Heart left ventricle (tissue), 16 donors: ENCODE measurements at regions not wholly inside any gene's neighbourhood (a gene's known extent, or its start where the extent isn't known, plus 50 kb on each side); places are given as distances from the start of the nearest gene placed in this dataset.

Source experiments
- ATAC-seq, 4 donors: fragments of 200-7000 bp; cut with Tn5 transposase; one replicate each; pipeline ENCODE4 v1.9.1; 2020 to 2022; ENCODE audit warnings: moderate library complexity in 4 of 4, mild to moderate bottlenecking in 3 of 4, moderate number of reproducible peaks in 1 of 4
- DNase-seq, 5 donors: peaks; one replicate each; pipeline ENCODE4 v3.0.0-alpha.2; 2020
- H3K27ac ChIP-seq, 12 donors: fragments of 200-600 bp; sonication (generic) in 4 of 12; one replicate each; pipeline versions ENCODE4 v1.5.0 to v1.8.0; 2016 to 2022; ENCODE audit warnings: mild to moderate bottlenecking in 2 of 12
- H3K27me3 ChIP-seq, 9 donors: fragments of 200-600 bp; sonication (generic) in 2 of 9; one replicate each; pipeline versions ENCODE4 v1.5.1 to v1.8.0; 2016 to 2022; ENCODE audit warnings: mild to moderate bottlenecking in 3 of 9
- H3K36me3 ChIP-seq, 9 donors: fragments of 200-600 bp; sonication (generic) in 2 of 9; one replicate each; pipeline versions ENCODE4 v1.5.0 to v1.8.0; 2018 to 2022; ENCODE audit warnings: mild to moderate bottlenecking in 2 of 9
- H3K4me1 ChIP-seq, 12 donors: fragments of 200-600 bp; sonication (generic) in 4 of 12; one replicate each; pipeline versions ENCODE4 v1.5.0 to v1.8.0; 2016 to 2022; ENCODE audit warnings: mild to moderate bottlenecking in 3 of 12
- H3K4me3 ChIP-seq, 12 donors: fragments of 200-600 bp; sonication (generic) in 4 of 12; one replicate each; pipeline versions ENCODE4 v1.5.0 to v1.8.0; 2017 to 2022; ENCODE audit warnings: mild to moderate bottlenecking in 9 of 12, moderate library complexity in 4 of 12
- H3K9me3 ChIP-seq, 12 donors: fragments of 200-600 bp; sonication (generic) in 4 of 12; one replicate each; pipeline versions ENCODE4 v1.5.0 to v1.8.0; 2016 to 2022; ENCODE audit warnings: mild to moderate bottlenecking in 1 of 12
- CTCF ChIP-seq, 12 donors: fragments of 200-600 bp; sonication (generic) in 4 of 12; IDR thresholded peaks; one replicate each; pipeline versions ENCODE4 v1.5.0 to v1.8.0; 2018 to 2022; ENCODE audit warnings: antibody characterized with exemption in 12 of 12, mild to moderate bottlenecking in 5 of 12
- POLR2A ChIP-seq, 2 donors: fragments of 450-650 bp; IDR thresholded peaks; one replicate each; pipeline ENCODE4 v1.6.1; 2017; ENCODE audit warnings: antibody characterized with exemption in 2 of 2, mild to moderate bottlenecking in 2 of 2, moderate library complexity in 2 of 2
- WGBS, 4 donors: extraction: QIAGEN DNeasy Blood & Tissue Kit in 2 of 4; methylation state at CpG; one replicate each; pipeline versions ENCODE4 v1.1.5 to v1.1.7; 2013 to 2018; 5-methylcytosine and 5-hydroxymethylcytosine counted together
- intact Hi-C, 10 donors: fragments of 100-400 bp; cut with DNase I; formaldehyde crosslinking; loops; one replicate each; pipeline versions ENCODE4 v1.11.1 to v1.14.2; 2022
- donor health status: ischemic (EF 13 %, LVEDD 7.1; RV severe dilation, severe dysfunction).
- donor health status: healthy with polysubstance abuse.
- donor health status: DM: no; HTN: yes; CAD: no.
- donor health status: DM: no; HTN: no; CAD: no.
- donor health status: ischemic (EF 25% LVEDD 6.9; RV normal size, moderate dysfunction).
- donor health status: ischemic (EF 25% LVEDD 5.7; RV mildly dilated, moderate dysfunction).
- donor health status: healthy.
- donor health status: DM: yes; HTN: yes; CAD: no.
- donor health status: ischemic (EF 35%, LVEDD 5.7; RV mildly dilated, moderate dysfunction).
- donor health status: nonischemic (EF 11% LVEDD 7.7; RV severe dilation, severe dysfunction).
- donor health status: DM: yes; HTN: yes; CAD: no.
- donor health status: PGD.
- donor health status: ischemic (EF 29% LVEDD 5.4; RV normal size, mild dysfunction).
- donor health status: nonischemic (EF 23%, LVEDD 6.1; RV moderate dilation, normal function).

- ATAC-seq (no peak), DNase-seq (no peak)
- 50 to 68% (median 63%) methylated on average over 1 of the region's 1 CpG for WGBS, 4 donors
- Histone ChIP-seq H3K4me1 (no peaks in the 10 kb centered on the region), H3K4me3 (no peak overlapping the region), H3K27me3 (no peaks in the 10 kb centered on the region), H3K27ac (no peak overlapping the region), H3K36me3 (no peaks in the 10 kb centered on the region), H3K9me3 (peaks cover 0 to 6% (median 0%) of the 10 kb centered on the region in 12 donors)
- intact Hi-C loops: loop anchor here in 1 of 10 donors (10.0 kb wide), 1 partner anchor 651 kb away; no protein-coding TSS in a partner anchor
- TF ChIP-seq POLR2A (IDR thresholded peaks at IDR 0.05) (no peak), CTCF (IDR thresholded peaks at IDR 0.05) (no peak)
Measured at GRCh38 chr4:31366041-31366440, 645.9 kb downstream of the PCDH7 start.

- no peak for DNase-seq
- peaks cover 0 to 5% (median 0%) of the 10 kb centered on the region in 12 donors for H3K9me3 ChIP-seq
Measured at GRCh38 chr4:31370866-31371465, 650.8 kb downstream of the PCDH7 start.

GRCh38 chr4:31374256-31374960 lies 654.2 kb downstream of the PCDH7 start:
- Histone ChIP-seq H3K4me3 (no peak overlapping the region), H3K27ac (no peak overlapping the region), H3K9me3 (peaks cover 0 to 5% (median 0%) of the 10 kb centered on the region in 12 donors), H3K4me1 (no peaks in the 10 kb centered on the region), H3K27me3 (no peaks in the 10 kb centered on the region), H3K36me3 (no peaks in the 10 kb centered on the region)
- no peak for DNase-seq
- TF ChIP-seq POLR2A (IDR thresholded peaks at IDR 0.05) (no peak), CTCF (IDR thresholded peaks at IDR 0.05) (no peak)
- intact Hi-C loops: loop anchor here in 2 of 10 donors (10.0 kb wide), 1 partner anchor 660 kb away; no protein-coding TSS in a partner anchor
- 85 to 91% (median 87%) methylated on average over 3 of the region's 3 CpGs for WGBS, 4 donors
- ATAC-seq: no peak

More at GRCh38 chr4:31370866-31371465, 650.8 kb downstream of the PCDH7 start:
- no peak overlapping the region for H3K27ac ChIP-seq
- H3K36me3 ChIP-seq: no peaks in the 10 kb centered on the region
- WGBS, 4 donors: 60 to 65% (median 64%) methylated on average over 3 of the region's 3 CpGs
- TF ChIP-seq POLR2A (IDR thresholded peaks at IDR 0.05): no peak
- peak; percentile 51 to 79 (median 66) for TF ChIP-seq CTCF (IDR thresholded peaks at IDR 0.05)
- H3K27me3 ChIP-seq: no peaks in the 10 kb centered on the region
- ATAC-seq: peak in 1 of 4 donors; percentile 60
- no peak overlapping the region for H3K4me3 ChIP-seq
- H3K4me1 ChIP-seq: no peaks in the 10 kb centered on the region
- intact Hi-C loops: loop anchor here in 2 of 10 donors (10.0 kb wide), 1 partner anchor 656 kb away; no protein-coding TSS in a partner anchor

GRCh38 chr4:31375936-31376335 lies 655.8 kb downstream of the PCDH7 start:
- intact Hi-C loops: loop anchor here in 2 of 10 donors (10.0 kb wide), 1 partner anchor 661 kb away; no protein-coding TSS in a partner anchor
- TF ChIP-seq POLR2A (IDR thresholded peaks at IDR 0.05) (no peak), CTCF (IDR thresholded peaks at IDR 0.05) (no peak)

More at GRCh38 chr4:31375936-31376335, 655.8 kb downstream of the PCDH7 start:
- H3K36me3 ChIP-seq: no peaks in the 10 kb centered on the region
- no peak for ATAC-seq
- H3K4me1 ChIP-seq: no peaks in the 10 kb centered on the region
- DNase-seq: no peak
- WGBS, 4 donors: 56 to 69% (median 61%) methylated on average over 5 of the region's 5 CpGs
- no peak overlapping the region for H3K4me3 ChIP-seq
- peaks cover 0 to 5% (median 0%) of the 10 kb centered on the region in 12 donors for H3K9me3 ChIP-seq
- no peak overlapping the region for H3K27ac ChIP-seq
- H3K27me3 ChIP-seq: no peaks in the 10 kb centered on the region
